ENCODE measurements at regions not wholly inside any gene's neighbourhood (a gene's known extent, or its start where the extent isn't known, plus 50 kb on each side); places are given as distances from the start of the nearest gene placed in this dataset.

DNA sequence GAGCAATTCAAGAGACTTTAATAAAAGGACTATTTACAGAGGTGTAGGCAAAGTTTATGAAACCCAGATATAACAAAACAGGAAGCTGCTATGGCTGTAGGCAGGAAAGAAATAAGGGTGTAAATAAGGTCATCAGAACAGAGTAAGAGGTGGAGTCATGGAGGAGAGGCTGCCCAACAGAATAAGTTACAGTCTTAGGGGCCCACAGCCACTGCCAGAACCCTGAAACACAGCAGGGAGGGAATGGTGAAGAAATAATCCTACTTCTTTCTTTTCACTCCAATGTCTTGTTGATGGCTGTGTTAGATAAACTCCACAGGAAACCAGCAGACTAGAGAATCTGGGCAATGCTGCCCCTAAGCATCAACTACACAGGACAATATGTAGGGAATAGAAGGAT lies 155.8 kb upstream of the TAC1 start (continued):
- TF ChIP-seq, protein P1, sequence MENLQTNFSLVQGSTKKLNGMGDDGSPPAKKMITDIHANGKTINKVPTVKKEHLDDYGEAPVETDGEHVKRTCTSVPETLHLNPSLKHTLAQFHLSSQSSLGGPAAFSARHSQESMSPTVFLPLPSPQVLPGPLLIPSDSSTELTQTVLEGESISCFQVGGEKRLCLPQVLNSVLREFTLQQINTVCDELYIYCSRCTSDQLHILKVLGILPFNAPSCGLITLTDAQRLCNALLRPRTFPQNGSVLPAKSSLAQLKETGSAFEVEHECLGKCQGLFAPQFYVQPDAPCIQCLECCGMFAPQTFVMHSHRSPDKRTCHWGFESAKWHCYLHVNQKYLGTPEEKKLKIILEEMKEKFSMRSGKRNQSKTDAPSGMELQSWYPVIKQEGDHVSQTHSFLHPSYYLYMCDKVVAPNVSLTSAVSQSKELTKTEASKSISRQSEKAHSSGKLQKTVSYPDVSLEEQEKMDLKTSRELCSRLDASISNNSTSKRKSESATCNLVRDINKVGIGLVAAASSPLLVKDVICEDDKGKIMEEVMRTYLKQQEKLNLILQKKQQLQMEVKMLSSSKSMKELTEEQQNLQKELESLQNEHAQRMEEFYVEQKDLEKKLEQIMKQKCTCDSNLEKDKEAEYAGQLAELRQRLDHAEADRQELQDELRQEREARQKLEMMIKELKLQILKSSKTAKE (CRISPR knock-in tag; IDR thresholded peaks at IDR 0.05; ENCODE audit: borderline replicate concordance): no peak
- TF ChIP-seq, protein P2, sequence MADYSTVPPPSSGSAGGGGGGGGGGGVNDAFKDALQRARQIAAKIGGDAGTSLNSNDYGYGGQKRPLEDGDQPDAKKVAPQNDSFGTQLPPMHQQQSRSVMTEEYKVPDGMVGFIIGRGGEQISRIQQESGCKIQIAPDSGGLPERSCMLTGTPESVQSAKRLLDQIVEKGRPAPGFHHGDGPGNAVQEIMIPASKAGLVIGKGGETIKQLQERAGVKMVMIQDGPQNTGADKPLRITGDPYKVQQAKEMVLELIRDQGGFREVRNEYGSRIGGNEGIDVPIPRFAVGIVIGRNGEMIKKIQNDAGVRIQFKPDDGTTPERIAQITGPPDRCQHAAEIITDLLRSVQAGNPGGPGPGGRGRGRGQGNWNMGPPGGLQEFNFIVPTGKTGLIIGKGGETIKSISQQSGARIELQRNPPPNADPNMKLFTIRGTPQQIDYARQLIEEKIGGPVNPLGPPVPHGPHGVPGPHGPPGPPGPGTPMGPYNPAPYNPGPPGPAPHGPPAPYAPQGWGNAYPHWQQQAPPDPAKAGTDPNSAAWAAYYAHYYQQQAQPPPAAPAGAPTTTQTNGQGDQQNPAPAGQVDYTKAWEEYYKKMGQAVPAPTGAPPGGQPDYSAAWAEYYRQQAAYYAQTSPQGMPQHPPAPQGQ (CRISPR knock-in tag; IDR thresholded peaks at IDR 0.05; ENCODE audit: borderline replicate concordance): no peak
- TF ChIP-seq CENPT (CRISPR knock-in tag; IDR thresholded peaks at IDR 0.05; ENCODE audit: low read depth): no peak
- no peak for TF ChIP-seq CEBPG (CRISPR knock-in tag; IDR thresholded peaks at IDR 0.05)

DNA sequence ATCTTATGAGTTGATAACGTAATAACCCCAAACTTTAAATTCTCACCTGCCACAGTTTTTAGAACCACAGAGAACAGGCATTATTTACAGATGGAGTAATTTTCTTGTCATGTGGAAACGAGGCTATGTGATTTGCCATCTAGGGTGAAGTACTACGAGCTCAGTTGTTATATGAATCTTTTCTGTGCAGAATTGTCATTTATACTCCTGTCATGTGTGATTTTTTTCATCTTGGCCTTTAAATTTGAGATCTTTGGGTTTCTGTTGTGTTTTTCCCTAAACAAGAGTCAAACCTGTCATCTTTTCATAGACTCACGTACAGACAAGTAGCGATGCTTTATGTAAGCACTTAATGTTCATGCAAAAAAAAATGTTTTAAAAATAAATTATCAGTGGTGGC lies 153.7 kb upstream of the TAC1 start:
- BruUV-seq (replicated peaks): no TSS peak
- Histone ChIP-seq H3K4me1 (ENCODE audit: insufficient read depth, low read length) (no peaks in the 10 kb centered on the region), H3K79me2 (ENCODE audit: insufficient read depth, low read length) (no peaks in the 10 kb centered on the region), H3K4me3 (replicated peaks in 1 of 3; ENCODE audit: insufficient read depth in 1 of 3, low read depth in 2 of 3, low read length in 3 of 3) (no peak overlapping the region), H3K9me3 (ENCODE audit: low read length) (no peaks in the 10 kb centered on the region), H3K4me2 (ENCODE audit: low read depth, low read length) (no peak overlapping the region), H3K9ac (ENCODE audit: insufficient read depth, low read depth, low read length) (no peak overlapping the region), H3K36me3 (replicated peaks in 1 of 2; ENCODE audit: control insufficient read depth in 1 of 2, insufficient read depth in 2 of 2, low read length in 2 of 2) (no peaks in the 10 kb centered on the region), H2AFZ (ENCODE audit: low read length) (no peak overlapping the region), H4K20me1 (ENCODE audit: insufficient read depth, low read length) (no peaks in the 10 kb centered on the region), H3K27ac (ENCODE audit: extremely low read length, insufficient read depth, low read length) (no peak overlapping the region), H3K27me3 (ENCODE audit: control insufficient read depth in 1 of 2, insufficient read depth in 2 of 2, low read length in 2 of 2) (no peaks in the 10 kb centered on the region)
- no peak for DNase-seq (ENCODE audit: low spot score)
- no peak for FAIRE-seq
- intact Hi-C loops (cut with micrococcal nuclease; ENCODE audit: unreplicated experiment) (no loop called here), in situ Hi-C loops (cut with HindIII; ENCODE audit: extremely low pct_ligation_motif_present, low pct_unique_long_range_greater_than_20kb) (no loop called here)
- TF ChIP-seq NPAS2 (CRISPR knock-in tag; IDR thresholded peaks at IDR 0.05; ENCODE audit: borderline replicate concordance) (no peak), MTF2 (CRISPR knock-in tag; IDR thresholded peaks at IDR 0.05; ENCODE audit: borderline replicate concordance) (no peak), GABPA (IDR thresholded peaks at IDR 0.05; ENCODE audit: low read depth, low read length) (no peak), GABPA (CRISPR knock-in tag; IDR thresholded peaks at IDR 0.05; ENCODE audit: low read depth) (no peak), ZNF383 (CRISPR knock-in tag; IDR thresholded peaks at IDR 0.05; ENCODE audit: borderline replicate concordance) (no peak), POGZ (CRISPR knock-in tag; IDR thresholded peaks at IDR 0.05) (no peak)
- TF ChIP-seq, protein P3, sequence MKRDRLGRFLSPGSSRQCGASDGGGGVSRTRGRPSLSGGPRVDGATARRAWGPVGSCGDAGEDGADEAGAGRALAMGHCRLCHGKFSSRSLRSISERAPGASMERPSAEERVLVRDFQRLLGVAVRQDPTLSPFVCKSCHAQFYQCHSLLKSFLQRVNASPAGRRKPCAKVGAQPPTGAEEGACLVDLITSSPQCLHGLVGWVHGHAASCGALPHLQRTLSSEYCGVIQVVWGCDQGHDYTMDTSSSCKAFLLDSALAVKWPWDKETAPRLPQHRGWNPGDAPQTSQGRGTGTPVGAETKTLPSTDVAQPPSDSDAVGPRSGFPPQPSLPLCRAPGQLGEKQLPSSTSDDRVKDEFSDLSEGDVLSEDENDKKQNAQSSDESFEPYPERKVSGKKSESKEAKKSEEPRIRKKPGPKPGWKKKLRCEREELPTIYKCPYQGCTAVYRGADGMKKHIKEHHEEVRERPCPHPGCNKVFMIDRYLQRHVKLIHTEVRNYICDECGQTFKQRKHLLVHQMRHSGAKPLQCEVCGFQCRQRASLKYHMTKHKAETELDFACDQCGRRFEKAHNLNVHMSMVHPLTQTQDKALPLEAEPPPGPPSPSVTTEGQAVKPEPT (CRISPR knock-in tag; IDR thresholded peaks at IDR 0.05; ENCODE audit: low read depth): no peak
- 36% methylated on average over 5 of the region's 5 CpGs for WGBS (ENCODE audit: low lambda C conversion rate)
- no peak for ATAC-seq
- ChIA-PET CTCF (ENCODE audit: low intra/inter-chr PET ratio, low total read pairs) (no interaction called here), POLR2A (no interaction called here)

All from HepG2 (cell line).